PC-3 (cell line): ENCODE measurements at regions not wholly inside any gene's neighbourhood (a gene's known extent, or its start where the extent isn't known, plus 50 kb on each side); places are given as distances from the start of the nearest gene placed in this dataset.

Experiments
- ATAC-seq: fragments of 200-7000 bp; cut with Tn5 transposase; 2 replicates; pipeline ENCODE4 v1.9.1; 2020; ENCODE audit warnings: mild to moderate bottlenecking, moderate library complexity
- BruUV-seq: library from RNA; stranded (reverse); fragments of 400-500 nt; replicated peaks from 2 replicates; lab custom pipeline; 2021; lab: Mats Ljungman, UMichigan
- CTCF ChIA-PET: fragments of 300-600 bp; sonication (Branson Sonifier 250); formaldehyde crosslinking; loops from one replicate; lab custom pipeline; 2022; ENCODE audit warnings: antibody characterized with exemption; lab: Charles Lee
- POLR2A ChIA-PET: fragments of 300-600 bp; sonication (Branson Sonifier 250); formaldehyde crosslinking; loops from one replicate; lab custom pipeline; 2022; ENCODE audit warnings: antibody characterized with exemption; ENCODE audit not compliant: unreplicated experiment; lab: Charles Lee
- DNase-seq: peaks from one replicate; pipeline ENCODE4 v3.0.0-alpha.2; 2015
- H2AFZ ChIP-seq: fragments of 300-600 bp; sonication (generic); 2 replicates; pipeline ENCODE4 v1.6.0; 2016; ENCODE audit warnings: antibody characterized with exemption, low read length
- H3F3A ChIP-seq: fragments of 300-600 bp; sonication (generic); one replicate; pipeline ENCODE4 v1.6.0; 2017; ENCODE audit warnings: antibody characterized with exemption, low read length, control low read depth, mild to moderate bottlenecking; ENCODE audit not compliant: unreplicated experiment
- H3K27ac ChIP-seq: fragments of 300-600 bp; sonication (generic); 2 replicates; pipeline ENCODE4 v1.5.1; 2016; ENCODE audit warnings: mild to moderate bottlenecking, low read length
- H3K27me3 ChIP-seq: fragments of 300-600 bp; sonication (generic); 2 replicates; pipeline ENCODE4 v1.6.1; 2016; ENCODE audit warnings: low read length, mixed read lengths
- H3K36me3 ChIP-seq: fragments of 300-600 bp; sonication (generic); 2 replicates; pipeline ENCODE4 v1.6.1; 2016; ENCODE audit warnings: low read depth, mixed run types, low read length, mixed read lengths
- H3K4me1 ChIP-seq: fragments of 300-600 bp; sonication (generic); 2 replicates; pipeline ENCODE4 v1.5.1; 2016; ENCODE audit warnings: low read length; ENCODE audit not compliant: insufficient read depth
- H3K4me2 ChIP-seq: fragments of 300-600 bp; sonication (generic); 2 replicates; pipeline ENCODE4 v1.6.0; 2016; ENCODE audit warnings: low read length
- H3K4me3 ChIP-seq: fragments of 300-600 bp; sonication (generic); 2 replicates; pipeline ENCODE4 v1.5.1; 2016; ENCODE audit warnings: mild to moderate bottlenecking, low read length, mixed read lengths
- H3K79me2 ChIP-seq: fragments of 300-600 bp; sonication (generic); 2 replicates; pipeline ENCODE4 v1.6.1; 2017; ENCODE audit warnings: low read length, mixed read lengths
- H3K9ac ChIP-seq: fragments of 300-600 bp; sonication (generic); 2 replicates; pipeline ENCODE4 v1.6.0; 2016; ENCODE audit warnings: mild to moderate bottlenecking, low read length
- H3K9me2 ChIP-seq: fragments of 300-600 bp; sonication (generic); replicated peaks from 2 replicates; pipeline ENCODE4 v1.6.1; 2016; ENCODE audit warnings: mixed run types, low read length, mixed read lengths
- H3K9me3 ChIP-seq: fragments of 300-600 bp; sonication (generic); 2 replicates; pipeline ENCODE4 v1.6.1; 2016; ENCODE audit warnings: low read length, mixed read lengths
- H4K20me1 ChIP-seq: fragments of 300-600 bp; sonication (generic); 2 replicates; pipeline ENCODE4 v1.6.1; 2016; ENCODE audit warnings: low read length, mixed read lengths
- CTCF ChIP-seq: fragments of 300-600 bp; sonication (generic); conservative IDR thresholded peaks from 2 replicates; pipeline ENCODE4 v1.5.1; 2017; ENCODE audit warnings: antibody characterized with exemption, low read depth, mild to moderate bottlenecking, low read length
- EZH2 ChIP-seq: fragments of 300-600 bp; sonication (generic); IDR thresholded peaks from one replicate; pipeline ENCODE4 v1.6.1; 2017; ENCODE audit warnings: antibody characterized with exemption, mild to moderate bottlenecking, low read length; ENCODE audit not compliant: unreplicated experiment
- EZH2phosphoT487 ChIP-seq: fragments of 300-600 bp; sonication (generic); IDR thresholded peaks from 2 replicates; pipeline ENCODE4 v1.6.1; 2018; ENCODE audit warnings: mild to moderate bottlenecking, antibody characterized with exemption, low read length, borderline replicate concordance
- intact Hi-C: fragments of 100-400 bp; cut with micrococcal nuclease; formaldehyde crosslinking; loops from 2 replicates; pipeline ENCODE4 v1.9.0; 2023

DNA sequence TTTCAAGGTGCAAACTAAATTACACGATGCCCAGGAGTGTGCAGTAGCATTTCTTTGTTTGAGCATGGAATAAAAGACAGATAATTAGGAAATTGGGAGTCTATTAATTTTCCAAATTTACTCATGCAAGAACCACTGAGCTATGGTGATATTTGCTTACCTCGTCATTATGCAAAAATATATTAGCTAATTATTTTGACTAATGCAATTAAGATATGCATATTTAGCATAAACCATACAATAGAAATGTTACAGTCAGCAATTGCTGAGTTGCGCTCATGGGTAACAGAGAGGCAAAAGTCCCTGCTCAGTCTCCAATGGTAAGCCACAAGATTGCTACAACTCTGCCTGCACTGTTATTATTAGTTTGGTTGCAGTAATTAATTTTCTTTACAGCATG lies 342.0 kb downstream of the TXNL1 start:
- no peak overlapping the region for H3K9ac ChIP-seq
- no peaks in the 10 kb centered on the region for H3K36me3 ChIP-seq
- DNase-seq (no peak), ATAC-seq (no peak)
- H3K79me2 ChIP-seq, result no peaks in the 10 kb centered on the region
- H2AFZ ChIP-seq, result no peak overlapping the region
- H3K4me2 ChIP-seq, result no peak overlapping the region
- no peaks in the 10 kb centered on the region for H3K9me3 ChIP-seq
- H3K27ac ChIP-seq, result no peak overlapping the region
- no peaks in the 10 kb centered on the region for H3K27me3 ChIP-seq
- no peak overlapping the region for H3K4me3 ChIP-seq
- TF ChIP-seq CTCF (no peak), EZH2 (no peak), EZH2phosphoT487 (no peak)
- ChIA-PET CTCF (no interaction called here), POLR2A (no interaction called here)
- H3K9me2 ChIP-seq, result no peaks in the 10 kb centered on the region
- peaks cover 26% of the 10 kb centered on the region for H3K4me1 ChIP-seq
- intact Hi-C loops, result loop anchor here (5.0 to 10.0 kb wide), 6 partner anchors 76 to 882 kb away; partner anchors contain the start of gene TCF4
- peaks cover 6% of the 10 kb centered on the region for H3F3A ChIP-seq
- H4K20me1 ChIP-seq, result no peaks in the 10 kb centered on the region
- BruUV-seq, result no TSS peak

GRCh38 chr18:56294484-56295183 lies 343.8 kb downstream of the TXNL1 start:
- Histone ChIP-seq H3F3A (peaks cover 3% of the 10 kb centered on the region), H3K9ac (no peak overlapping the region), H2AFZ (no peak overlapping the region), H3K27ac (no peak overlapping the region), H3K4me2 (no peak overlapping the region), H3K36me3 (no peaks in the 10 kb centered on the region), H3K4me1 (peaks cover 27% of the 10 kb centered on the region), H4K20me1 (no peaks in the 10 kb centered on the region), H3K9me3 (no peaks in the 10 kb centered on the region), H3K79me2 (no peaks in the 10 kb centered on the region), H3K27me3 (no peaks in the 10 kb centered on the region), H3K4me3 (no peak overlapping the region), H3K9me2 (no peaks in the 10 kb centered on the region)
- intact Hi-C loops, result loop anchor here (5.0 to 10.0 kb wide), 6 partner anchors 78 to 880 kb away; partner anchors contain the start of gene TCF4
- ATAC-seq, result no peak
- POLR2A ChIA-PET, result no interaction called here
- BruUV-seq, result no TSS peak
- no peak for DNase-seq
- TF ChIP-seq CTCF (no peak), EZH2phosphoT487 (no peak), EZH2 (no peak)
- CTCF ChIA-PET, result no interaction called here

DNA sequence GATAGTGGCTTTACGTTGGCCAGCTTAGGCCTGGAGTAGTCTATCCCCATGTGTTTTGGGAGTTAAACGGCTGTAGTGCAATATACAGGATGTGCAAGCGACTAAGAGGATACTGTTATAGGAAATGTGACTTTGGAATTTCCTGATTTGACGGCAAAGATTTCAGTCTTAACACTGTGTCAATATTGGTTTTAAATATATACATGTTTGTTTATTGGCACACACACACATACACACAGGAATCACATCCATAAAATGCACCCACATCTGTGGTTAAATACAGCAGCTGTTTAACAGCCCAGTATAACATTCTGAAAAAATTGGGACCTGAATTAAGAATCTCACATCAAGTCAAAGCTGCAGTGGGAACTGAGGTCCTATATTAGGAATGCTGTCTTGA lies 347.1 kb downstream of the TXNL1 start:
- Histone ChIP-seq H3K9me3 (no peaks in the 10 kb centered on the region), H2AFZ (no peak overlapping the region), H3F3A (no peaks in the 10 kb centered on the region), H3K27me3 (no peaks in the 10 kb centered on the region), H3K4me1 (peaks cover 27% of the 10 kb centered on the region), H3K27ac (no peak overlapping the region), H3K4me3 (no peak overlapping the region), H3K4me2 (0 out of 2 replicates have a peak overlapping the region, but pooled peaks have one; percentile 0), H3K9me2 (no peaks in the 10 kb centered on the region), H3K79me2 (no peaks in the 10 kb centered on the region), H3K9ac (no peak overlapping the region), H4K20me1 (no peaks in the 10 kb centered on the region), H3K36me3 (no peaks in the 10 kb centered on the region)
- intact Hi-C loops, result loop anchor here (10.0 kb wide), 3 partner anchors 176 to 876 kb away; no protein-coding TSS in a partner anchor
- CTCF ChIA-PET, result interaction anchor here (0.6 kb wide), 1 partner anchor 251 kb away, joined by 17 read pairs; no protein-coding TSS in a partner anchor
- no TSS peak for BruUV-seq
- DNase-seq (peak; percentile 62), ATAC-seq (peak; percentile 89)
- TF ChIP-seq EZH2phosphoT487 (no peak), CTCF (no peak), EZH2 (no peak)
- POLR2A ChIA-PET, result interaction anchor here (0.5 kb wide), 1 partner anchor 170 kb away, joined by 3 read pairs; no protein-coding TSS in a partner anchor
